HG02763 (cell line): ENCODE measurements at regions not wholly inside any gene's neighbourhood (a gene's known extent, or its start where the extent isn't known, plus 50 kb on each side); places are given as distances from the start of the nearest gene placed in this dataset.
A peak's percentile ranks its signal among the peaks of the same experiment; 100 is the strongest.
"Not testable (repeated sequence)": the region's sequence is repeated elsewhere in the genome, so short reads cannot be mapped to it uniquely, and the experiment has no call there.

Experiments
- ATAC-seq: cut with Tn5 transposase; IDR thresholded peaks from one replicate; pipeline ENCODE4 v1.9.1; 2021; ENCODE audit warnings: mild to moderate bottlenecking, moderate library complexity; ENCODE audit not compliant: unreplicated experiment

GRCh38 chr7:65150105-65150504 lies 143.6 kb upstream of the ERV3-1 start:
- ATAC-seq = not testable (repeated sequence)

GRCh38 chr7:65146118-65146914 lies 139.8 kb upstream of the ERV3-1 start:
- ATAC-seq = not testable (repeated sequence)

GRCh38 chr7:65145710-65146109 lies 139.2 kb upstream of the ERV3-1 start:
- ATAC-seq = not testable (repeated sequence)

GRCh38 chr7:65145008-65145407 lies 138.5 kb upstream of the ERV3-1 start:
- ATAC-seq = not testable (repeated sequence)

- ATAC-seq = not testable (repeated sequence)
Observed at GRCh38 chr7:65144557-65144956, 138.1 kb upstream of the ERV3-1 start.

GRCh38 chr7:65144119-65144518 lies 137.6 kb upstream of the ERV3-1 start:
- ATAC-seq = not testable (repeated sequence)

- not testable (repeated sequence) for ATAC-seq
Observed at GRCh38 chr7:65141894-65142293, 135.4 kb upstream of the ERV3-1 start.

GRCh38 chr7:65141405-65141778 lies 134.9 kb upstream of the ERV3-1 start:
- not testable (repeated sequence) for ATAC-seq

- ATAC-seq = not testable (repeated sequence)
Observed at GRCh38 chr7:65140543-65141404, 134.3 kb upstream of the ERV3-1 start.

GRCh38 chr7:65136850-65137249 lies 130.4 kb upstream of the ERV3-1 start:
- not testable (repeated sequence) for ATAC-seq

- not testable (repeated sequence) for ATAC-seq
Observed at GRCh38 chr7:65133087-65133486, 126.6 kb upstream of the ERV3-1 start.

- not testable (repeated sequence) for ATAC-seq
Observed at GRCh38 chr7:65132256-65132655, 125.8 kb upstream of the ERV3-1 start.

- ATAC-seq = not testable (repeated sequence)
Observed at GRCh38 chr7:65127364-65127763, 120.9 kb upstream of the ERV3-1 start.

- not testable (repeated sequence) for ATAC-seq
Observed at GRCh38 chr7:65124600-65124999, 118.1 kb upstream of the ERV3-1 start.

GRCh38 chr7:65105650-65106203 lies 99.2 kb upstream of the ERV3-1 start:
- ATAC-seq = not testable (repeated sequence)

GRCh38 chr7:65100499-65100898 lies 94.0 kb upstream of the ERV3-1 start:
- not testable (repeated sequence) for ATAC-seq

- not testable (repeated sequence) for ATAC-seq
Observed at GRCh38 chr7:65081669-65082055, 75.2 kb upstream of the ERV3-1 start.

- ATAC-seq = peak; percentile 100
Observed at GRCh38 chr7:65080799-65081668, 74.5 kb upstream of the ERV3-1 start.

GRCh38 chr7:65074959-65075358 lies 68.5 kb upstream of the ERV3-1 start:
- ATAC-seq = not testable (repeated sequence)

- ATAC-seq = not testable (repeated sequence)
Observed at GRCh38 chr7:65073160-65073559, 66.7 kb upstream of the ERV3-1 start.
